ENCODE measurements at regions not wholly inside any gene's neighbourhood (a gene's known extent, or its start where the extent isn't known, plus 50 kb on each side); places are given as distances from the start of the nearest gene placed in this dataset.
"Not testable (repeated sequence)": the region's sequence is repeated elsewhere in the genome, so short reads cannot be mapped to it uniquely, and the experiment has no call there.

GRCh38 chr14:22297376-22297775, 291.6 kb downstream of the DAD1 start:
- DNase-seq (ENCODE audit: low read depth) = no peak

GRCh38 chr14:22296722-22297121, 292.3 kb downstream of the DAD1 start:
- DNase-seq (ENCODE audit: low read depth) = peak; percentile 79

- no peak for DNase-seq (ENCODE audit: low read depth)
These were observed 292.9 kb downstream of the DAD1 start for GRCh38 chr14:22296088-22296487.

- peak; percentile 54 for DNase-seq (ENCODE audit: low read depth)
These were observed 297.6 kb downstream of the DAD1 start for GRCh38 chr14:22291406-22291805.

GRCh38 chr14:22289570-22289969, 299.5 kb downstream of the DAD1 start:
- no peak for DNase-seq (ENCODE audit: low read depth)

- DNase-seq (ENCODE audit: low read depth) = no peak
These were observed 303.0 kb downstream of the DAD1 start for GRCh38 chr14:22285991-22286390.

GRCh38 chr14:22282949-22283348, 306.1 kb downstream of the DAD1 start:
- no peak for DNase-seq (ENCODE audit: low read depth)

- DNase-seq (ENCODE audit: low read depth) = no peak
These were observed 306.6 kb downstream of the DAD1 start for GRCh38 chr14:22282417-22282816.

GRCh38 chr14:22281447-22281874, 307.6 kb downstream of the DAD1 start:
- DNase-seq (ENCODE audit: low read depth) = not testable (repeated sequence)

- no peak for DNase-seq (ENCODE audit: low read depth)
These were observed 308.3 kb downstream of the DAD1 start for GRCh38 chr14:22280497-22281316.

- DNase-seq (ENCODE audit: low read depth) = peak; percentile 32
These were observed 311.9 kb downstream of the DAD1 start for GRCh38 chr14:22276913-22277816.

GRCh38 chr14:22271838-22272799, 316.9 kb downstream of the DAD1 start:
- DNase-seq (ENCODE audit: low read depth) = no peak

- peak; percentile 54 for DNase-seq (ENCODE audit: low read depth)
These were observed 320.1 kb downstream of the DAD1 start for GRCh38 chr14:22268875-22269274.

GRCh38 chr14:22266683-22267082, 322.3 kb downstream of the DAD1 start:
- DNase-seq (ENCODE audit: low read depth) = no peak

GRCh38 chr14:22266142-22266442, 322.9 kb downstream of the DAD1 start:
- DNase-seq (ENCODE audit: low read depth) = peak; percentile 8

- peak; percentile 4 for DNase-seq (ENCODE audit: low read depth)
These were observed 323.5 kb downstream of the DAD1 start for GRCh38 chr14:22265319-22266141.

- no peak for DNase-seq (ENCODE audit: low read depth)
These were observed 324.3 kb downstream of the DAD1 start for GRCh38 chr14:22264759-22265158.

GRCh38 chr14:22263961-22264360, 325.1 kb downstream of the DAD1 start:
- DNase-seq (ENCODE audit: low read depth) = no peak

GRCh38 chr14:22262881-22263280, 326.1 kb downstream of the DAD1 start:
- DNase-seq (ENCODE audit: low read depth) = no peak

- DNase-seq (ENCODE audit: low read depth) = no peak
These were observed 333.7 kb downstream of the DAD1 start for GRCh38 chr14:22255017-22255950.

All from iris pigment epithelial cell (primary cell).